DND-41 (cell line): ENCODE measurements at regions not wholly inside any gene's neighbourhood (a gene's known extent, or its start where the extent isn't known, plus 50 kb on each side); places are given as distances from the start of the nearest gene placed in this dataset.

Experiments
- CTCF ChIP-seq: IDR thresholded peaks from 2 replicates; pipeline ENCODE4 v1.5.1; 2012; ENCODE audit warnings: borderline replicate concordance, low read length, moderate library complexity, mild to moderate bottlenecking; ENCODE audit not compliant: poor library complexity, severe bottlenecking; ENCODE audit errors: extremely low read depth
- EZH2 ChIP-seq: IDR thresholded peaks from 3 replicates; pipeline ENCODE4 v1.6.1; 2012; ENCODE audit warnings: borderline replicate concordance, low read depth, mild to moderate bottlenecking, moderate library complexity, low read length, inconsistent platforms; ENCODE audit not compliant: severe bottlenecking

DNA sequence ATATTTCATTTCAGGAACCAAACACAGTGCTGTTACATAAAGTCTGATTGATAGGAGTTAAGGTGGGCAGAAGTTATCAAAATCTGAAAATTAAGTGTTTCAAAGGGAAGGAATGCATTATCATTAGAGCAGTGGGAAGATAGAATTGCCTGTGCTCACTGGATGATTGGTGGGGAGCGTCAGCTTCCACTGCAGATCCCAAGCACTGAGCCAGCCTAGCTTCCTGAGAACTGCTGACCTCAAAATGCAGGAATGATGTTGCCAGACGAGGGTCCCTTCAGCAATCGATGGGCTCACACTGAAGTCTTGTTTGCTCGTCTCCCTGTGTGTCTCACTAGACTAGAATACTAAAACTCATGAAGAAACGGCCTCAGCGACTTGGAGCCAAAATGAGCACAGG, 110.0 kb upstream of the PHACTR1 start:
- TF ChIP-seq EZH2 (no peak), CTCF (no peak)
